ENCODE measurements at regions not wholly inside any gene's neighbourhood (a gene's known extent, or its start where the extent isn't known, plus 50 kb on each side); places are given as distances from the start of the nearest gene placed in this dataset.

GRCh38 chr9:86818636-86819035, 128.7 kb downstream of the GAS1 start:
- peaks cover 13 to 16% of the 10 kb centered on the region in 2 donors for H3K9me3 ChIP-seq (replicated peaks in 1 of 2; ENCODE audit: control insufficient read depth in 1 of 2, insufficient read depth in 1 of 2, low read length in 2 of 2)
- Mint-ChIP-seq H3K9me3 (peaks cover 7 to 20% (median 14%) of the 10 kb centered on the region in 7 donors), H3K4me1 (no peaks in the 10 kb centered on the region), H3K27ac (no peak overlapping the region), H3K4me3 (no peak overlapping the region), H3K27me3 (ENCODE audit: low read depth in 3 of 3) (peaks cover 0 to 6% (median 5%) of the 10 kb centered on the region in 3 donors), H3K36me3 (no peaks in the 10 kb centered on the region)
- no peaks in the 10 kb centered on the region for H3K4me1 ChIP-seq (ENCODE audit: control insufficient read depth in 1 of 2, insufficient read depth in 2 of 2, low read length in 2 of 2)
- H2AFZ ChIP-seq (ENCODE audit: insufficient read depth, low read depth, low read length, poor library complexity, severe bottlenecking): no peak overlapping the region
- intact Hi-C loops (cut with micrococcal nuclease): no loop called here
- no peak overlapping the region for H3K4me3 ChIP-seq (replicated peaks in 1 of 3; ENCODE audit: low read depth in 2 of 3, low read length in 3 of 3)
- no peaks in the 10 kb centered on the region for H3K27me3 ChIP-seq (ENCODE audit: control insufficient read depth in 2 of 2, insufficient read depth in 2 of 2, low read length in 2 of 2)
- no peak for DNase-seq
- no peak overlapping the region for H3K4me2 ChIP-seq (replicated peaks; ENCODE audit: extremely low read depth, low read length, poor library complexity, severe bottlenecking)
- no peak for TF ChIP-seq CTCF (IDR thresholded peaks at IDR 0.05)
- H4K20me1 ChIP-seq (ENCODE audit: insufficient read depth, low read length): no peaks in the 10 kb centered on the region
- no peak overlapping the region for H3K27ac ChIP-seq (ENCODE audit: low read depth in 1 of 2, low read length in 2 of 2)
- no peaks in the 10 kb centered on the region for H3K36me3 ChIP-seq (replicated peaks in 1 of 2; ENCODE audit: control insufficient read depth in 1 of 2, insufficient read depth in 2 of 2, low read length in 2 of 2)
- no peak overlapping the region for H3K9ac ChIP-seq (ENCODE audit: insufficient read depth, low read length, poor library complexity, severe bottlenecking)
- H3K79me2 ChIP-seq (ENCODE audit: insufficient read depth, low read length): no peaks in the 10 kb centered on the region
- WGBS (ENCODE audit: insufficient coverage): 95% methylated on average over 2 of the region's 6 CpGs

GRCh38 chr9:86816868-86817267, 130.4 kb downstream of the GAS1 start:
- Histone ChIP-seq H2AFZ (ENCODE audit: insufficient read depth, low read depth, low read length, poor library complexity, severe bottlenecking) (no peak overlapping the region), H3K9ac (ENCODE audit: insufficient read depth, low read length, poor library complexity, severe bottlenecking) (no peak overlapping the region), H3K79me2 (ENCODE audit: insufficient read depth, low read length) (no peaks in the 10 kb centered on the region), H3K4me2 (replicated peaks; ENCODE audit: extremely low read depth, low read length, poor library complexity, severe bottlenecking) (no peak overlapping the region), H3K9me3 (replicated peaks in 1 of 2; ENCODE audit: control insufficient read depth in 1 of 2, insufficient read depth in 1 of 2, low read length in 2 of 2) (peaks cover 13 to 16% of the 10 kb centered on the region in 2 donors), H3K4me1 (ENCODE audit: control insufficient read depth in 1 of 2, insufficient read depth in 2 of 2, low read length in 2 of 2) (no peaks in the 10 kb centered on the region), H4K20me1 (ENCODE audit: insufficient read depth, low read length) (no peaks in the 10 kb centered on the region), H3K4me3 (replicated peaks in 1 of 3; ENCODE audit: low read depth in 2 of 3, low read length in 3 of 3) (no peak overlapping the region), H3K36me3 (replicated peaks in 1 of 2; ENCODE audit: control insufficient read depth in 1 of 2, insufficient read depth in 2 of 2, low read length in 2 of 2) (no peaks in the 10 kb centered on the region), H3K27me3 (ENCODE audit: control insufficient read depth in 2 of 2, insufficient read depth in 2 of 2, low read length in 2 of 2) (no peaks in the 10 kb centered on the region), H3K27ac (ENCODE audit: low read depth in 1 of 2, low read length in 2 of 2) (no peak overlapping the region)
- H3K9me3 Mint-ChIP-seq: peaks cover 7 to 25% (median 13%) of the 10 kb centered on the region in 7 donors
- WGBS (ENCODE audit: insufficient coverage): 100% methylated on average over 2 of the region's 5 CpGs
- H3K27me3 Mint-ChIP-seq (ENCODE audit: low read depth in 3 of 3): peaks cover 0 to 3% (median 2%) of the 10 kb centered on the region in 3 donors
- H3K36me3 Mint-ChIP-seq: no peaks in the 10 kb centered on the region
- no peak for TF ChIP-seq CTCF (IDR thresholded peaks at IDR 0.05)
- H3K4me1 Mint-ChIP-seq: no peaks in the 10 kb centered on the region
- H3K27ac Mint-ChIP-seq: no peak overlapping the region
- no peak overlapping the region for H3K4me3 Mint-ChIP-seq
- intact Hi-C loops (cut with micrococcal nuclease): no loop called here
- DNase-seq: no peak

Data from CD14-positive monocyte (primary cell).